ENCODE measurements at regions not wholly inside any gene's neighbourhood (a gene's known extent, or its start where the extent isn't known, plus 50 kb on each side); places are given as distances from the start of the nearest gene placed in this dataset.

- Histone ChIP-seq H2AFZ (ENCODE audit: low read depth, low read length) (no peak overlapping the region), H3K27ac (ENCODE audit: insufficient read depth, low read depth, low read length) (no peak overlapping the region), H3K79me2 (ENCODE audit: control insufficient read depth, insufficient read depth, low read length) (no peaks in the 10 kb centered on the region), H3K36me3 (ENCODE audit: control insufficient read depth in 2 of 2, extremely low read depth in 1 of 2, insufficient read depth in 2 of 2, low read length in 2 of 2) (no peaks in the 10 kb centered on the region), H3K9ac (replicated peaks; ENCODE audit: extremely low read depth, insufficient read depth, low read length) (no peak overlapping the region), H3K4me3 (replicated peaks in 1 of 3; ENCODE audit: insufficient read depth in 1 of 3, low read depth in 1 of 3, low read length in 3 of 3) (no peak overlapping the region), H3K4me2 (ENCODE audit: insufficient read depth, low read length) (no peak overlapping the region), H3K9me1 (replicated peaks; ENCODE audit: control insufficient read depth, extremely low read depth, insufficient read depth, low read length) (no peaks in the 10 kb centered on the region), H3K4me1 (ENCODE audit: control insufficient read depth, extremely low read depth, insufficient read depth, low read length) (no peaks in the 10 kb centered on the region), H4K20me1 (replicated peaks; ENCODE audit: control insufficient read depth, extremely low read depth, insufficient read depth, low read length) (no peaks in the 10 kb centered on the region), H3K9me3 (replicated peaks; ENCODE audit: control insufficient read depth, insufficient read depth, low read length) (no peaks in the 10 kb centered on the region), H3K27me3 (ENCODE audit: control insufficient read depth in 2 of 2, insufficient read depth in 2 of 2, low read length in 2 of 2) (no peaks in the 10 kb centered on the region)
- DNase-seq (ENCODE audit: low read depth, low spot score) (no peak), FAIRE-seq (no peak)
- ChIA-PET POLR2A (no interaction called here), CTCF (interaction anchor here (1.5 kb wide), 1 partner anchor 173 kb away, joined by 5 read pairs; no protein-coding TSS in a partner anchor)
- dilution Hi-C loops (cut with MboI; ENCODE audit: extremely low pct_ligation_motif_present, low sequenced_read_pairs) (no loop called here), intact Hi-C loops (cut with micrococcal nuclease) (no loop called here)
- TF ChIP-seq POLR2AphosphoS5 (IDR thresholded peaks at IDR 0.05; ENCODE audit: insufficient read depth, low read depth, low read length) (no peak), CTCF (IDR thresholded peaks at IDR 0.05; ENCODE audit: extremely low read depth in 1 of 2, insufficient read depth in 1 of 2, low read depth in 1 of 2, low read length in 2 of 2) (no peak), FOS (IDR thresholded peaks at IDR 0.05; ENCODE audit: borderline replicate concordance, insufficient read depth, low read length) (no peak), MAX (IDR thresholded peaks at IDR 0.05; ENCODE audit: insufficient read depth, insufficient read length) (no peak), EZH2 (IDR thresholded peaks at IDR 0.05; ENCODE audit: borderline replicate concordance, low read depth, low read length, severe bottlenecking) (no peak), JUN (IDR thresholded peaks at IDR 0.05; ENCODE audit: borderline replicate concordance, insufficient read depth, insufficient read length, low read depth) (no peak), MYC (IDR thresholded peaks at IDR 0.05; ENCODE audit: low read depth, low read length) (no peak), POLR2A (IDR thresholded peaks at IDR 0.05; ENCODE audit: low read depth, low read length) (no peak), GATA2 (IDR thresholded peaks at IDR 0.05; ENCODE audit: insufficient read depth, insufficient read length, low read depth, low read length) (no peak)
- no TSS peak for BruUV-seq (replicated peaks)
These were observed 852.3 kb upstream of the CHORDC1 start for GRCh38 chr11:91075032-91075695.

Measured in endothelial cell of umbilical vein (primary cell).